ENCODE measurements at regions not wholly inside any gene's neighbourhood (a gene's known extent, or its start where the extent isn't known, plus 50 kb on each side); places are given as distances from the start of the nearest gene placed in this dataset.
A peak's percentile ranks its signal among the peaks of the same experiment; 100 is the strongest.

GRCh38 chr18:22355598-22355997 is 62.1 kb downstream of the CTAGE1 start:
- DNase-seq: no peak

GRCh38 chr18:22355069-22355468 is 62.6 kb downstream of the CTAGE1 start:
- DNase-seq: no peak

- peak; percentile 32 for DNase-seq
These were observed 67.7 kb downstream of the CTAGE1 start for GRCh38 chr18:22349966-22350365.

GRCh38 chr18:22349317-22349898 is 68.3 kb downstream of the CTAGE1 start:
- DNase-seq: no peak

- peak; percentile 73 for DNase-seq
These were observed 69.0 kb downstream of the CTAGE1 start for GRCh38 chr18:22348521-22349316.

- DNase-seq: peak; percentile 24
These were observed 69.9 kb downstream of the CTAGE1 start for GRCh38 chr18:22347606-22348511.

- DNase-seq: peak; percentile 69
These were observed 70.6 kb downstream of the CTAGE1 start for GRCh38 chr18:22346953-22347605.

GRCh38 chr18:22346401-22346952 is 71.2 kb downstream of the CTAGE1 start:
- peak; percentile 74 for DNase-seq

- DNase-seq: no peak
These were observed 72.0 kb downstream of the CTAGE1 start for GRCh38 chr18:22345718-22346117.

GRCh38 chr18:22344908-22345670 is 72.6 kb downstream of the CTAGE1 start:
- DNase-seq: no peak

- no peak for DNase-seq
These were observed 73.3 kb downstream of the CTAGE1 start for GRCh38 chr18:22344445-22344844.

- DNase-seq: no peak
These were observed 74.1 kb downstream of the CTAGE1 start for GRCh38 chr18:22343613-22344012.

- DNase-seq: peak; percentile 74
These were observed 75.1 kb downstream of the CTAGE1 start for GRCh38 chr18:22342625-22343024.

GRCh38 chr18:22340331-22340730 is 77.4 kb downstream of the CTAGE1 start:
- DNase-seq: no peak

- no peak for DNase-seq
These were observed 77.8 kb downstream of the CTAGE1 start for GRCh38 chr18:22339913-22340312.

GRCh38 chr18:22337833-22338232 is 79.9 kb downstream of the CTAGE1 start:
- DNase-seq: no peak

- DNase-seq: peak; percentile 14
These were observed 80.4 kb downstream of the CTAGE1 start for GRCh38 chr18:22337306-22337705.

GRCh38 chr18:22336406-22336805 is 81.3 kb downstream of the CTAGE1 start:
- no peak for DNase-seq

- DNase-seq: no peak
These were observed 82.0 kb downstream of the CTAGE1 start for GRCh38 chr18:22335731-22336198.

GRCh38 chr18:22334567-22334966 is 83.1 kb downstream of the CTAGE1 start:
- no peak for DNase-seq

- DNase-seq: no peak
These were observed 85.1 kb downstream of the CTAGE1 start for GRCh38 chr18:22332590-22332989.

- no peak for DNase-seq
These were observed 87.2 kb downstream of the CTAGE1 start for GRCh38 chr18:22330508-22330907.
